HepG2 (cell line): ENCODE measurements at regions not wholly inside any gene's neighbourhood (a gene's known extent, or its start where the extent isn't known, plus 50 kb on each side); places are given as distances from the start of the nearest gene placed in this dataset.

ENCODE experiments used
- ATAC-seq: fragments of 200-7000 bp; cut with Tn5 transposase; 3 replicates; pipeline ENCODE4 v1.9.1; 2020; ENCODE audit warnings: mild to moderate bottlenecking, moderate library complexity
- BruUV-seq: library from RNA; stranded (reverse); fragments of 400-500 nt; replicated peaks from 2 replicates; lab custom pipeline; 2021; lab: Mats Ljungman, UMichigan
- CTCF ChIA-PET: fragments of 300-600 bp; formaldehyde crosslinking; extraction: SDS; loops from one replicate; lab custom pipeline; 2021; ENCODE audit warnings: low total read pairs, inconsistent platforms, low intra/inter-chr PET ratio; lab: Yijun Ruan, JAX
- POLR2A ChIA-PET: fragments of 350-600 bp; sonication (Branson Sonifier 250); formaldehyde crosslinking; loops from one replicate; lab custom pipeline; 2020; ENCODE audit warnings: antibody characterized with exemption, inconsistent platforms; lab: Yijun Ruan, JAX
- DNase-seq: peaks from one replicate; pipeline ENCODE4 v3.0.0-alpha.2; 2015; ENCODE audit warnings: low spot score
- FAIRE-seq: peaks from 3 replicates; lab custom pipeline; 2011; peaks lifted over from hg19 to GRCh38; lab: Jason Lieb, UNC
- H2AFZ ChIP-seq: one replicate; pipeline ENCODE4 v1.6.1; 2011; ENCODE audit warnings: low read length, inconsistent platforms
- H3K27ac ChIP-seq: fragments of 300-600 bp; 3 replicates; pipeline ENCODE4 v1.8.0; 2011; ENCODE audit warnings: mixed run types, mild to moderate bottlenecking, mixed read lengths, low read length, inconsistent platforms; ENCODE audit not compliant: insufficient read depth; ENCODE audit errors: extremely low read length
- H3K27me3 ChIP-seq, 2 experiments: fragments of 200-600 bp in 1 of 2; 2 replicates in 1 of 2; 3 replicates in 1 of 2; pipeline versions ENCODE4 v1.6.0 to v1.8.0; 2011; ENCODE audit warnings: low read length in 2 of 2, mild to moderate bottlenecking in 2 of 2, moderate library complexity in 2 of 2, inconsistent platforms in 1 of 2; ENCODE audit not compliant: insufficient read depth in 2 of 2, control insufficient read depth in 1 of 2
- H3K36me3 ChIP-seq, 2 experiments: fragments of 200-600 bp in 1 of 2; replicated peaks in 1 of 2; 2 replicates in 1 of 2; 3 replicates in 1 of 2; pipeline versions ENCODE4 v1.5.1 to v1.8.0; 2011; ENCODE audit warnings: low read length in 2 of 2, inconsistent platforms in 1 of 2; ENCODE audit not compliant: insufficient read depth in 2 of 2, control insufficient read depth in 1 of 2
- H3K4me1 ChIP-seq: 2 replicates; pipeline ENCODE4 v1.5.1; 2012; ENCODE audit warnings: low read length, inconsistent platforms; ENCODE audit not compliant: insufficient read depth
- H3K4me2 ChIP-seq: 2 replicates; pipeline ENCODE4 v1.6.0; 2011; ENCODE audit warnings: low read depth, low read length, inconsistent platforms
- H3K4me3 ChIP-seq, 3 experiments: fragments of 200-600 bp in 1 of 3; sonication (generic), shearing (Covaris generic) in 1 of 3; replicated peaks in 1 of 3; 2 replicates each; pipeline ENCODE4 v1.5.1; 2011 to 2016; ENCODE audit warnings: low read length in 3 of 3, inconsistent platforms in 2 of 3, low read depth in 2 of 3, mild to moderate bottlenecking in 2 of 3, control low read depth in 1 of 3, mixed read lengths in 1 of 3; ENCODE audit not compliant: insufficient read depth in 1 of 3
- H3K79me2 ChIP-seq: one replicate; pipeline ENCODE4 v1.6.1; 2011; ENCODE audit warnings: low read length, inconsistent platforms; ENCODE audit not compliant: insufficient read depth
- H3K9ac ChIP-seq: 2 replicates; pipeline ENCODE4 v1.6.0; 2011; ENCODE audit warnings: mild to moderate bottlenecking, low read depth, low read length, inconsistent platforms; ENCODE audit not compliant: insufficient read depth
- H3K9me3 ChIP-seq: 2 replicates; pipeline ENCODE4 v1.5.1; 2012; ENCODE audit warnings: mild to moderate bottlenecking, low read length
- H4K20me1 ChIP-seq: 2 replicates; pipeline ENCODE4 v1.6.0; 2011; ENCODE audit warnings: inconsistent platforms, mild to moderate bottlenecking, low read length, moderate library complexity; ENCODE audit not compliant: insufficient read depth
- ARNTL ChIP-seq: sonication (generic); formaldehyde crosslinking; IDR thresholded peaks from 2 replicates; pipeline ENCODE4 v1.4.0; 2020; ENCODE audit warnings: mild to moderate bottlenecking, missing genetic modification reagents
- E2F5 ChIP-seq: sonication (generic); formaldehyde crosslinking; conservative IDR thresholded peaks from 2 replicates; pipeline ENCODE4 v1.4.0; 2020; ENCODE audit warnings: missing genetic modification reagents
- MEIS2 ChIP-seq: sonication (generic); formaldehyde crosslinking; IDR thresholded peaks from 2 replicates; pipeline ENCODE4 v1.9.0; 2021; ENCODE audit warnings: mild to moderate bottlenecking, missing genetic modification reagents
- SMC3 ChIP-seq: IDR thresholded peaks from 2 replicates; pipeline ENCODE4 v1.6.1; 2011; ENCODE audit warnings: low read length, improper control_type of control experiment
- STAG1 ChIP-seq: sonication (generic); formaldehyde crosslinking; IDR thresholded peaks from 2 replicates; pipeline ENCODE4 v1.4.0; 2020; ENCODE audit warnings: missing genetic modification reagents
- XRCC5 ChIP-seq: fragments of 200-400 bp; formaldehyde crosslinking; optimal IDR thresholded peaks from 2 replicates; pipeline ENCODE3; 2017; ENCODE audit warnings: mild to moderate bottlenecking, low read length
- ZFP36 ChIP-seq: fragments of 150-350 bp; IDR thresholded peaks from 2 replicates; pipeline ENCODE4 v1.6.1; 2018; ENCODE audit warnings: borderline replicate concordance, low read length, low read depth; ENCODE audit not compliant: partially characterized antibody
- ZKSCAN8 ChIP-seq: IDR thresholded peaks from 2 replicates; pipeline ENCODE4 v1.6.1; 2016; ENCODE audit warnings: borderline replicate concordance, missing genetic modification reagents, missing compliant biosample characterization
- ZNF263 ChIP-seq: sonication (generic); formaldehyde crosslinking; IDR thresholded peaks from 2 replicates; pipeline ENCODE4 v1.4.0; 2020; ENCODE audit warnings: missing genetic modification reagents
- ZNF430 ChIP-seq: sonication (generic); formaldehyde crosslinking; IDR thresholded peaks from 2 replicates; pipeline ENCODE4 v1.9.0; 2021; ENCODE audit warnings: mild to moderate bottlenecking, missing genetic modification reagents
- ZNF556 ChIP-seq: sonication (generic); formaldehyde crosslinking; IDR thresholded peaks from 2 replicates; pipeline ENCODE4 v1.4.0; 2020; ENCODE audit warnings: mild to moderate bottlenecking, missing genetic modification reagents, borderline replicate concordance
- WGBS: methylation state at CpG from one replicate; pipeline ENCODE4 v1.1.6; 2017; ENCODE audit warnings: low lambda C conversion rate; 5-methylcytosine and 5-hydroxymethylcytosine counted together
- in situ Hi-C: cut with HindIII; loops from 2 replicates; pipeline ENCODE4 v1.10.0; 2017; ENCODE audit warnings: low pct_unique_long_range_greater_than_20kb; ENCODE audit not compliant: extremely low pct_ligation_motif_present
- intact Hi-C: fragments of 100-400 bp; cut with micrococcal nuclease; formaldehyde crosslinking; loops from one replicate; pipeline ENCODE4 v1.10.0; 2022; ENCODE audit not compliant: unreplicated experiment
- TF ChIP-seq, protein P1 (sequence below): sonication (generic); formaldehyde crosslinking; IDR thresholded peaks from 2 replicates; pipeline ENCODE4 v1.4.0; 2020; ENCODE audit warnings: mild to moderate bottlenecking, low read depth, missing genetic modification reagents
- TF ChIP-seq, protein P2 (sequence below): sonication (generic); formaldehyde crosslinking; conservative IDR thresholded peaks from 2 replicates; pipeline ENCODE4 v1.8.0; 2022; ENCODE audit warnings: missing genetic modification reagents
- TF ChIP-seq, protein P3 (sequence below): sonication (generic); formaldehyde crosslinking; IDR thresholded peaks from 2 replicates; pipeline ENCODE4 v1.8.0; 2022; ENCODE audit warnings: mild to moderate bottlenecking, missing genetic modification reagents; ENCODE audit not compliant: insufficient replicate concordance
- TF ChIP-seq, protein P4 (sequence below): sonication (generic); formaldehyde crosslinking; IDR thresholded peaks from 2 replicates; pipeline ENCODE4 v1.4.0; 2020; ENCODE audit warnings: mild to moderate bottlenecking, missing genetic modification reagents

DNA sequence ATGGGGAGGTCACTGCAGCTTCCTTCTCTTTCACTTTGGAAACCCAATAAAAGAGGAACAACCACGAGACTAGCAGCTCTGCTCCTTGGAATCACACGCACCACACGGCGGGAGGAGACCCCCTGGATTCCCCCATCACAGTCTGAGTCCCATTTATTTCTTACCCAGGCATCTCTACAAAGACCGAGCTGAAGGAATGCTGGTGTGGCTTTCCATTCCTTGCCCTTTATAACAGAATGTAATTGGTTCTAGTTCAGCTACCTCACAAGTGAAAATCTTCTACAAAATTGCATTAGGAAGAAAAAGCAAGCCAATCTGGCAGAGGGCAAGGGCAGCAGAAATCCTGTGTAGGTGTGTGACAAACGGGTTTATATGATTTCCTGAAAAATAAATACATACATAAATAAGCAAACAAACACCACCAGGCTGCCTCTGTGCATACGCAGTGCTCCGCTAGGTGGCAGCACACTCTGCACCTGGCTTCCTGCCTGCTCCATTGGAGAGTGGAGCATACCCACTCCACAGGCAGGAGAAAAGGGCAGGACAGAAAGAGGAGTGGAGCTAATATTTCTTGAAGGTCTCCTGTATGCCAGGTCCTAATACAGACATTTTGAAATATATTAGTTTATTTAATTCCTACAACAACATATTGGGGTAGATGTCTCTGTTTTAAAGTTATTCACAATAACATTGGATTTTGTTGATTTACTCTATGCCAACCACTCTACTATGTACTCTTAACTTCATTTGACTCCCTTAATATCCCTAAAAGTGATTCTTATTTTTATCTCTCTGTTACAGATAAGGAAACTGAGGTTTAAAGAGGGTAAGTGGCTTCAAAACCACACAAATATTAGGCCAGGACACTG lies 673.1 kb downstream of the KCNA4 start:
- peak; percentile 98 for ATAC-seq
- no TSS peak for BruUV-seq
- WGBS: 1% methylated on average over 8 of the region's 8 CpGs
- TF ChIP-seq ZNF430 (CRISPR knock-in tag) (no peak), MEIS2 (CRISPR knock-in tag) (no peak), ARNTL (CRISPR knock-in tag) (no peak), STAG1 (peak; percentile 53), XRCC5 (peak; percentile 65), ZNF556 (no peak), E2F5 (no peak), ZKSCAN8 (CRISPR knock-in tag) (no peak), ZFP36 (no peak), ZNF263 (CRISPR knock-in tag) (no peak), SMC3 (peak; percentile 25; the same call in 1 of the 2 replicates)
- TF ChIP-seq, protein P1, sequence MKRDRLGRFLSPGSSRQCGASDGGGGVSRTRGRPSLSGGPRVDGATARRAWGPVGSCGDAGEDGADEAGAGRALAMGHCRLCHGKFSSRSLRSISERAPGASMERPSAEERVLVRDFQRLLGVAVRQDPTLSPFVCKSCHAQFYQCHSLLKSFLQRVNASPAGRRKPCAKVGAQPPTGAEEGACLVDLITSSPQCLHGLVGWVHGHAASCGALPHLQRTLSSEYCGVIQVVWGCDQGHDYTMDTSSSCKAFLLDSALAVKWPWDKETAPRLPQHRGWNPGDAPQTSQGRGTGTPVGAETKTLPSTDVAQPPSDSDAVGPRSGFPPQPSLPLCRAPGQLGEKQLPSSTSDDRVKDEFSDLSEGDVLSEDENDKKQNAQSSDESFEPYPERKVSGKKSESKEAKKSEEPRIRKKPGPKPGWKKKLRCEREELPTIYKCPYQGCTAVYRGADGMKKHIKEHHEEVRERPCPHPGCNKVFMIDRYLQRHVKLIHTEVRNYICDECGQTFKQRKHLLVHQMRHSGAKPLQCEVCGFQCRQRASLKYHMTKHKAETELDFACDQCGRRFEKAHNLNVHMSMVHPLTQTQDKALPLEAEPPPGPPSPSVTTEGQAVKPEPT (CRISPR knock-in tag): no peak
- TF ChIP-seq, protein P2, sequence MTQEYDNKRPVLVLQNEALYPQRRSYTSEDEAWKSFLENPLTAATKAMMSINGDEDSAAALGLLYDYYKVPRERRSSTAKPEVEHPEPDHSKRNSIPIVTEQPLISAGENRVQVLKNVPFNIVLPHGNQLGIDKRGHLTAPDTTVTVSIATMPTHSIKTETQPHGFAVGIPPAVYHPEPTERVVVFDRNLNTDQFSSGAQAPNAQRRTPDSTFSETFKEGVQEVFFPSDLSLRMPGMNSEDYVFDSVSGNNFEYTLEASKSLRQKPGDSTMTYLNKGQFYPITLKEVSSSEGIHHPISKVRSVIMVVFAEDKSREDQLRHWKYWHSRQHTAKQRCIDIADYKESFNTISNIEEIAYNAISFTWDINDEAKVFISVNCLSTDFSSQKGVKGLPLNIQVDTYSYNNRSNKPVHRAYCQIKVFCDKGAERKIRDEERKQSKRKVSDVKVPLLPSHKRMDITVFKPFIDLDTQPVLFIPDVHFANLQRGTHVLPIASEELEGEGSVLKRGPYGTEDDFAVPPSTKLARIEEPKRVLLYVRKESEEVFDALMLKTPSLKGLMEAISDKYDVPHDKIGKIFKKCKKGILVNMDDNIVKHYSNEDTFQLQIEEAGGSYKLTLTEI: no peak
- TF ChIP-seq, protein P3, sequence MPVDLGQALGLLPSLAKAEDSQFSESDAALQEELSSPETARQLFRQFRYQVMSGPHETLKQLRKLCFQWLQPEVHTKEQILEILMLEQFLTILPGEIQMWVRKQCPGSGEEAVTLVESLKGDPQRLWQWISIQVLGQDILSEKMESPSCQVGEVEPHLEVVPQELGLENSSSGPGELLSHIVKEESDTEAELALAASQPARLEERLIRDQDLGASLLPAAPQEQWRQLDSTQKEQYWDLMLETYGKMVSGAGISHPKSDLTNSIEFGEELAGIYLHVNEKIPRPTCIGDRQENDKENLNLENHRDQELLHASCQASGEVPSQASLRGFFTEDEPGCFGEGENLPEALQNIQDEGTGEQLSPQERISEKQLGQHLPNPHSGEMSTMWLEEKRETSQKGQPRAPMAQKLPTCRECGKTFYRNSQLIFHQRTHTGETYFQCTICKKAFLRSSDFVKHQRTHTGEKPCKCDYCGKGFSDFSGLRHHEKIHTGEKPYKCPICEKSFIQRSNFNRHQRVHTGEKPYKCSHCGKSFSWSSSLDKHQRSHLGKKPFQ (CRISPR knock-in tag): no peak
- TF ChIP-seq, protein P4, sequence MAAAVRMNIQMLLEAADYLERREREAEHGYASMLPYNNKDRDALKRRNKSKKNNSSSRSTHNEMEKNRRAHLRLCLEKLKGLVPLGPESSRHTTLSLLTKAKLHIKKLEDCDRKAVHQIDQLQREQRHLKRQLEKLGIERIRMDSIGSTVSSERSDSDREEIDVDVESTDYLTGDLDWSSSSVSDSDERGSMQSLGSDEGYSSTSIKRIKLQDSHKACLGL (CRISPR knock-in tag): no peak

More for the DNA sequence above, 673.1 kb downstream of the KCNA4 start:
- no peaks in the 10 kb centered on the region for H3K79me2 ChIP-seq
- H3K36me3 ChIP-seq: no peaks in the 10 kb centered on the region
- no peak for FAIRE-seq
- ChIA-PET POLR2A (no interaction called here), CTCF (no interaction called here)
- H3K4me3 ChIP-seq: no peak overlapping the region
- H2AFZ ChIP-seq: no peak overlapping the region
- no peak overlapping the region for H3K4me2 ChIP-seq
- no peaks in the 10 kb centered on the region for H3K4me1 ChIP-seq
- no peak overlapping the region for H3K27ac ChIP-seq
- in situ Hi-C loops: loop anchor here (25.0 kb wide), 1 partner anchor 656 kb away; no protein-coding TSS in a partner anchor
- H3K9me3 ChIP-seq: no peaks in the 10 kb centered on the region
- peak; percentile 28 for DNase-seq
- intact Hi-C loops: no loop called here
- H4K20me1 ChIP-seq: no peaks in the 10 kb centered on the region
- H3K9ac ChIP-seq: no peak overlapping the region
- no peaks in the 10 kb centered on the region for H3K27me3 ChIP-seq
